H1 (cell line): ENCODE measurements at regions not wholly inside any gene's neighbourhood (a gene's known extent, or its start where the extent isn't known, plus 50 kb on each side); places are given as distances from the start of the nearest gene placed in this dataset.
"Not testable (repeated sequence)": the region's sequence is repeated elsewhere in the genome, so short reads cannot be mapped to it uniquely, and the experiment has no call there.

Source experiments
- CTCF ChIA-PET: fragments of 300-600 bp; sonication (Branson Sonifier 250); formaldehyde crosslinking; loops from one replicate; lab custom pipeline; 2021; ENCODE audit not compliant: partially characterized antibody; lab: Charles Lee
- POLR2A ChIA-PET: fragments of 300-600 bp; sonication (Branson Sonifier 250); formaldehyde crosslinking; loops from one replicate; lab custom pipeline; 2021; ENCODE audit warnings: inconsistent platforms; ENCODE audit not compliant: partially characterized antibody; lab: Charles Lee
- DNase-seq, 2 experiments: peaks; one replicate each; pipeline versions ENCODE4 v3.0.0 to v3.0.0-alpha.2; 2010 to 2022; ENCODE audit warnings: low spot score in 2 of 2, low read depth in 1 of 2, mixed read lengths in 1 of 2
- FAIRE-seq: peaks from 2 replicates; lab custom pipeline; 2011; peaks lifted over from hg19 to GRCh38; lab: Jason Lieb, UNC
- H2AFZ ChIP-seq: 2 replicates; pipeline ENCODE4 v1.8.1; 2012; ENCODE audit warnings: low read length, inconsistent platforms
- H2AK5ac ChIP-seq: 2 replicates; pipeline ENCODE4 v1.6.1; 2013; ENCODE audit warnings: low read depth, low read length
- H2BK120ac ChIP-seq: replicated peaks from 2 replicates; pipeline ENCODE3; 2013; ENCODE audit warnings: low read depth, low read length, inconsistent platforms
- H2BK12ac ChIP-seq: 2 replicates; pipeline ENCODE4 v1.6.1; 2013; ENCODE audit warnings: low read depth, low read length
- H2BK15ac ChIP-seq: 2 replicates; pipeline ENCODE4 v1.6.1; 2013; ENCODE audit warnings: low read length
- H2BK20ac ChIP-seq: 2 replicates; pipeline ENCODE4 v1.6.1; 2013; ENCODE audit warnings: low read length
- H2BK5ac ChIP-seq: 2 replicates; pipeline ENCODE4 v1.6.1; 2013; ENCODE audit warnings: low read depth, low read length
- H3K14ac ChIP-seq: 2 replicates; pipeline ENCODE4 v1.6.1; 2013; ENCODE audit warnings: inconsistent platforms; ENCODE audit not compliant: insufficient read length
- H3K18ac ChIP-seq: 2 replicates; pipeline ENCODE4 v1.6.1; 2013; ENCODE audit warnings: low read length; ENCODE audit errors: extremely low read depth
- H3K23ac ChIP-seq: 2 replicates; pipeline ENCODE4 v1.6.1; 2013; ENCODE audit warnings: inconsistent platforms; ENCODE audit not compliant: insufficient read length
- H3K23me2 ChIP-seq: 2 replicates; pipeline ENCODE4 v1.6.1; 2013; ENCODE audit warnings: low read depth, low read length
- H3K27ac ChIP-seq: 2 replicates; pipeline ENCODE4 v1.6.1; 2011; ENCODE audit warnings: low read depth, low read length, inconsistent platforms
- H3K27me3 ChIP-seq, 4 experiments: replicated peaks in 1 of 4; 1 replicate in 1 of 4; 2 replicates in 3 of 4; pipeline versions ENCODE4 v1.6.1 to v1.8.1; 2011 to 2013; ENCODE audit warnings: low read length in 3 of 4, mild to moderate bottlenecking in 3 of 4, inconsistent platforms in 2 of 4, mixed read lengths in 2 of 4, moderate library complexity in 1 of 4; ENCODE audit not compliant: control insufficient read depth in 3 of 4, insufficient read depth in 3 of 4; ENCODE audit errors: extremely low read depth in 1 of 4
- H3K36me3 ChIP-seq, 4 experiments: 2 replicates each; pipeline versions ENCODE4 v1.6.1 to v1.8.1; 2011 to 2013; ENCODE audit warnings: mild to moderate bottlenecking in 4 of 4, low read length in 3 of 4, moderate library complexity in 2 of 4, control low read depth in 1 of 4, inconsistent platforms in 1 of 4; ENCODE audit not compliant: insufficient read depth in 4 of 4, control insufficient read depth in 2 of 4
- H3K4ac ChIP-seq: replicated peaks from 2 replicates; pipeline ENCODE3; 2013; ENCODE audit warnings: low read length, low read depth, mixed read lengths, inconsistent platforms; ENCODE audit not compliant: insufficient read length
- H3K4me1 ChIP-seq, 4 experiments: replicated peaks in 1 of 4; 1 replicate in 1 of 4; 2 replicates in 3 of 4; pipeline versions ENCODE4 v1.6.1 to v1.8.1; 2011 to 2013; ENCODE audit warnings: low read length in 3 of 4, inconsistent platforms in 2 of 4, mixed read lengths in 1 of 4; ENCODE audit not compliant: insufficient read depth in 4 of 4, control insufficient read depth in 3 of 4
- H3K4me2 ChIP-seq, 2 experiments: 2 replicates each; pipeline versions ENCODE4 v1.6.1 to v1.8.1; 2011 to 2013; ENCODE audit warnings: low read depth in 2 of 2, low read length in 2 of 2, control low read depth in 1 of 2, inconsistent platforms in 1 of 2, mild to moderate bottlenecking in 1 of 2; ENCODE audit not compliant: insufficient read depth in 1 of 2
- H3K4me3 ChIP-seq, 4 experiments: fragments of 200-600, 300-600 bp in 1 of 4; sonication (generic), shearing (Covaris generic), sonication (Bioruptor Twin) in 1 of 4; 2 replicates each; pipeline versions ENCODE4 v1.5.1 to v1.8.1; 2011 to 2016; ENCODE audit warnings: low read length in 4 of 4, low read depth in 3 of 4, control low read depth in 2 of 4, inconsistent platforms in 2 of 4, mild to moderate bottlenecking in 2 of 4, mixed read lengths in 1 of 4, moderate library complexity in 1 of 4; ENCODE audit not compliant: insufficient read depth in 2 of 4; ENCODE audit errors: extremely low read depth in 1 of 4
- H3K56ac ChIP-seq: replicated peaks from 2 replicates; pipeline ENCODE3; 2013; ENCODE audit warnings: low read depth, mild to moderate bottlenecking, mixed read lengths, low read length, inconsistent platforms; ENCODE audit not compliant: insufficient read length
- H3K79me1 ChIP-seq: 2 replicates; pipeline ENCODE4 v1.6.1; 2013; ENCODE audit warnings: low read depth, low read length, control low read depth
- H3K79me2 ChIP-seq, 2 experiments: 2 replicates each; pipeline versions ENCODE4 v1.6.1 to v1.8.1; 2012 to 2013; ENCODE audit warnings: low read length in 2 of 2, mild to moderate bottlenecking in 2 of 2, inconsistent platforms in 1 of 2; ENCODE audit not compliant: insufficient read depth in 2 of 2, control insufficient read depth in 1 of 2
- H3K9ac ChIP-seq, 4 experiments: replicated peaks in 1 of 4; 1 replicate in 1 of 4; 2 replicates in 3 of 4; pipeline versions ENCODE4 v1.6.1 to v1.8.1; 2011 to 2013; ENCODE audit warnings: low read depth in 3 of 4, low read length in 3 of 4, control low read depth in 2 of 4, mild to moderate bottlenecking in 2 of 4, moderate library complexity in 2 of 4, inconsistent platforms in 1 of 4; ENCODE audit errors: extremely low read depth in 1 of 4
- H3K9me3 ChIP-seq, 2 experiments: 2 replicates each; pipeline versions ENCODE4 v1.6.1 to v1.8.1; 2012 to 2013; ENCODE audit warnings: mild to moderate bottlenecking in 2 of 2, moderate library complexity in 2 of 2, control low read depth in 1 of 2, inconsistent platforms in 1 of 2, low read depth in 1 of 2, low read length in 1 of 2, mixed read lengths in 1 of 2; ENCODE audit not compliant: insufficient read depth in 2 of 2
- H4K20me1 ChIP-seq, 2 experiments: replicated peaks in 1 of 2; 2 replicates each; pipeline versions ENCODE3 to v1.8.1; 2011 to 2013; ENCODE audit warnings: inconsistent platforms in 2 of 2, low read length in 2 of 2, mild to moderate bottlenecking in 1 of 2; ENCODE audit not compliant: insufficient read depth in 2 of 2, control insufficient read depth in 1 of 2
- H4K5ac ChIP-seq: 2 replicates; pipeline ENCODE4 v1.6.1; 2013; ENCODE audit warnings: low read length, low read depth, mixed read lengths, inconsistent platforms; ENCODE audit not compliant: insufficient read length
- H4K8ac ChIP-seq: 2 replicates; pipeline ENCODE4 v1.8.0; 2013; ENCODE audit warnings: mild to moderate bottlenecking, moderate library complexity, low read length, inconsistent platforms; ENCODE audit not compliant: insufficient read depth; ENCODE audit errors: extremely low read depth
- H4K91ac ChIP-seq: replicated peaks from 2 replicates; pipeline ENCODE3; 2013; ENCODE audit warnings: low read length, mixed read lengths, inconsistent platforms; ENCODE audit not compliant: insufficient read length
- WGBS, 2 experiments: shearing (Covaris generic) in 1 of 2; methylation state at CpG; one replicate each; pipeline versions ENCODE4 v1.1.6 to v1.1.7; 2013 to 2015; ENCODE audit warnings: low lambda C conversion rate in 2 of 2, mixed read lengths in 2 of 2, inconsistent platforms in 1 of 2, low coverage in 1 of 2, missing lambda C conversion rate in 1 of 2; ENCODE audit not compliant: insufficient replicate concordance in 2 of 2, insufficient coverage in 1 of 2, insufficient read length in 1 of 2; ENCODE audit errors: extremely low coverage in 1 of 2, missing lambda C conversion rate in 1 of 2; 5-methylcytosine and 5-hydroxymethylcytosine counted together

GRCh38 chr5:119769695-119770693 lies 140.6 kb downstream of the FAM170A start:
- H4K5ac ChIP-seq, H2BK120ac ChIP-seq, H3K27me3 ChIP-seq, H3K4me2 ChIP-seq, H3K14ac ChIP-seq, H3K4me3 ChIP-seq, H3K23me2 ChIP-seq, DNase-seq, H3K36me3 ChIP-seq, H3K9me3 ChIP-seq, H3K27ac ChIP-seq, H3K9ac ChIP-seq, H3K79me2 ChIP-seq, H2BK15ac ChIP-seq, H3K79me1 ChIP-seq, FAIRE-seq, H4K91ac ChIP-seq, H3K23ac ChIP-seq, H2BK5ac ChIP-seq, H3K56ac ChIP-seq, H2BK20ac ChIP-seq, H3K4ac ChIP-seq, H4K20me1 ChIP-seq, H2AK5ac ChIP-seq, H3K4me1 ChIP-seq, H2BK12ac ChIP-seq: not testable (repeated sequence)
- H4K8ac ChIP-seq: peak overlapping the region; percentile 51; the same call in 1 of the 2 replicates
- WGBS, 2 experiments: 90% methylated on average over 11 of the region's 11 CpGs; no CpG with 5 or more reads in 1 of the 2 experiments
- 0 out of 2 replicates have a peak overlapping the region, but pooled peaks have one; percentile 60 for H3K18ac ChIP-seq
- ChIA-PET CTCF (interaction anchor here (0.6 to 0.8 kb wide), 3 partner anchors 22 to 390 kb away, joined by 3 read pairs; no protein-coding TSS in a partner anchor), POLR2A (interaction anchor here (0.7 to 1.0 kb wide), 2 partner anchors 10 to 352 kb away, joined by 3 read pairs; no protein-coding TSS in a partner anchor)
- H2AFZ ChIP-seq: peak overlapping the region; percentile 83; the same call in 1 of the 2 replicates
